ENCODE measurements at regions not wholly inside any gene's neighbourhood (a gene's known extent, or its start where the extent isn't known, plus 50 kb on each side); places are given as distances from the start of the nearest gene placed in this dataset.
"Not testable (repeated sequence)": the region's sequence is repeated elsewhere in the genome, so short reads cannot be mapped to it uniquely, and the experiment has no call there.

DNA sequence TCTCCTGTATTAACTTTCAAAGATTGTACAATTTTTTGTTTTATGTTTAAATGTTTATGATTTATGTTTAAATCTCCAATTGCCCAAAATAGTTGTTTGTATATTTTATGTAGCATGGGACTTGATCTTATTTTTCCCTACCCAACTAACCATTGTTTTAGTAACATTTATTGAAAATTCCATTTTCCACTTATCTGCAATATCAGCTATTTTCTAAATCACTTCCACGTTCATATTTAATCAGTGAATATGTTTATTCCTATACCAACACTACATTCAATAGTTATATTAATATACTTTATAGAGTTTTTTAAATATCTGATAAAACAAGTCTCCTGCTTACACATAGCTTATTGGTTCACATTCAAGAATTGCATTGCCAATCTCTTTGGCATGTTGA is 532.2 kb downstream of the CHSY3 start:
- no peak for DNase-seq

DNA sequence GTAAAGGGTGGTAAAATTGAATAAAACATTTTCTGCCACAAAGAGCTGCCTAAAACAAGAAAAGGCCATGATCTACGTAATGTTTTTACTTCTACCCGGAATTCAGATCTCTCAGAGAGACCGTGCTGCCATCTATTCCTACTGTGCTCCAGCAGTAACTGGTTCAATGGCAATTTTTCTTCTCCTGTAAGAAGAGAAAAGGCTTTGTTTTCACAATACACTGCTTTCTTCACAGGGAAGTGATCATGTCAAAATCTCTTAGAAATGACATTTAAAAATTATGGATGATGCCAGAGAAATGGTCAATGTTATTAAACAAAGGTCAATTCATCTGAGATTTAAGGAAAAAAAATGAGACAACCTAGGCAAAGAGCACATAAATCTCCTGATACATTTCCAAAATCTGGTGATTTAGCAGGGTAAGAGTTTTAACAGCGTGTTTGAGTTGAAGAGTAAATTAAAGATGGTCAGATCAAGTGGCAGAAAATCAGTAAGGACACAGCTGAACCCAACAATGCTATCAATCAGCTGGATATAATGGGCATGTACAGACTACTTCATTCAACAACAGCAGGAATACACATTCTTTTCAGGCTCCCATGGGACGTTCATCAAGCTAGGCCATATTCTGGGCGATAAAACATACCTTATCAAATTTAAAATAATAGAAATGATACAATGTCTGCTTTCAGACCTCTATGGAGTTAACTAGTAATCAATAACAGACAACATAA is 523.1 kb downstream of the CHSY3 start:
- no peak for DNase-seq

DNA sequence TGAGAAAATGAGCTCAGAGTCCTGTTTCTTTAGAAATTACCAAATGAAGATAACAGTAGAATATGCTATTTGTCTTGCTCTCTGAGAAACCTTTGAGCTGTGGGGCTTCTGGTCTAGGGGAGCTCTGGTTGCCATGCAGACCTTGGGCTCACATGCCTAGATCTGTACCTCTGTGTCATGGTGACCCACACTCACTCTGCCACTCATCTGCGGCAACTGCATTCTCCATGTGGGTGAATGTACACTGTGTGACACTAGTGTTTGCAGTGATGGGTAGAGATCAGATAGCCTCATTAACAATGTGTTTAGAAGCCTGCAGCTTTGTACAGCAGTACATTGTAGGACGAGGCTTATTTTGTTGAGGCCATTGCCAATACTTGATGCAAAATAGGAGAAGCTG is 521.2 kb downstream of the CHSY3 start:
- DNase-seq = no peak

DNA sequence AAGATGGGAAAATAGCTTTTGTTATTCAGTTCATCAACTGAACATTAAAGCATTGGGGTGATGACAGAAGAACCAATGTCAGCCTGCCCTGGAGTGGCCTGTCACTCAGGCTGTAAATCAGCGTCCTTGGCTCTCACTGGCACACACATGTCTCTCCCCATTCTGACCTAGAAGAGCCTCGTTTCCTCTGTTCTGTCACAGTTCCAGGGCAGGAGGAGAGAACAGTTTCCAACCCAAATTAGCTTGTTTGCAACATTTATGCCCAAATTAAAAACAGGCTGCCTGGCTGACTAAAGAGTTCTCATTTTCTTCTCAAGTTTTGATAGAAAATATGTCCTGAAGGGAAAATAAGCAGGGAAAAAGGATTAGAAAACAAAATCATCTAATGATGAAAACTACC is 520.1 kb downstream of the CHSY3 start:
- DNase-seq = no peak

DNA sequence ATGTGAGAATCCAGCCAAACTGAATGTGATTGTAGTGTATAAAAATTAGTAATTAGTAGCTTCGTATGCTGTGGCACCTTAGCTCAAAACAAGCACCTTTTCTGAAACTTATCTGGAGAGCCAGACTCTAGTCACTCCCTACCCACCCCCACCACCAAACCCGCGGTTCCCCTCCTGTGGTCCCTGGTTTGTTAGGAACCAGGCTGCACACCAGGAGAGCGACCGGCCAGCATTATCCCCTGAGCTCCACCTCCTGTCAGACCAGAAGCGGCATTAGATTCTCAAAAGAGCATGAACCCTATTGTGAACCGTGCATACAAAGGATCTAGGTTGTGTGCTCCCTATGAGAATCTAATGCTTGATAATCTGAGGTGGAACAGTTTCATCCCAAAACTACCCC is 498.6 kb downstream of the CHSY3 start:
- DNase-seq = no peak

DNA sequence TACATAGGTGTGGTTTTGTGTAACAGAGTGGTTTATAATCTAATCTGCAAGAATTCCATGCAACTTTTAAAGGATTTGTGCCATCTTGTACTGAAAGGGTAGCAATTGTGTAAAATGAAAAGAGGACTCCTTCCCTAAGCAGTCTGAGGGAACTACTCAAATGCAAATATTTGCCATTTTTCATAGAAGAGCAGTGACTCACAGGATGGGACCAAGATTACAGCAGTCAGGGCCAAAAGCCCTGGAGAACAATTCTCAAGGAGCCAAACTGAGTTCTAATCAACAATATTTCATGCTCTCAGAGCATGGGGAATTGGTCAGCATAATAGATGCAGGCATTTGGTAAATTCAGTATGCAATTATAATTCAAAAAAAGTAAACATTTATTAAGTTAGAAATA is 495.8 kb downstream of the CHSY3 start:
- no peak for DNase-seq

DNA sequence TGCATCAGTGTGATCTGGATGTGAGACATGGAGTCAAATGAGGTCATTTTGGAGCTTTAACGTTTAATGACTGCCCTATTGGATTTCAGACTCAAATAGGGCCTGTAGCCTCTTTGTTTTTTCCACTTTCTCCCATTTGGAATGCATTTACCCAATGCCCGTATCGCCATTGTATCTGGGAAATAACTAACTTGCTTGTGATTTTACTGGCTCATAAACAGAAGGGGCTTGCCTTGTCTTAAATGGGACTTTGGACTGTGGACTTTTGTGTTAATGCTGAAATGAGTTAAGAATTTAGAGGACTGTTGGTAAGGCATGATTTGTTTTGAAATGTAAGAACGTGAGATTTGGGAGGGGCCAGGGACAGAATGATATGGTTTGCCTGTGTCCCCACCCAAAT is 494.6 kb downstream of the CHSY3 start:
- no peak for DNase-seq

DNA sequence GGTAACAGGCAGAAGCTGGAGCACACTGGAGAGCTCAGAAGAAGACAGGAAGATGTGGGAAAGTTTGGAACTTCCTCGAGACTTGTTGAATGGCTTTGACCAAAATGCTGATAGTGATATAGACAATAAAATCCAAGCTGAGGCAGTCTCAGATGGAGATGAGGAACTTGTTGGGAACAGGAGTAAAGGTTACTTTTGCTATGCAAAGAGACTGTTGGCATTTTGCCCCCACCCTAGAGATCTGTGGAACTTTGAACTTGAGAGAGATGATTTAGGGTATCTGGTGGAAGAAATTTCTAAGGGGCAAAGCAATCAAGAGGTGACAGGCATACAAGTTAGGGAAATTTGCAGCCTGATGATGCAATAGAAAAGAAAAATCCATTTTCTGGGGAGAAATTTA is 493.5 kb downstream of the CHSY3 start:
- not testable (repeated sequence) for DNase-seq

DNA sequence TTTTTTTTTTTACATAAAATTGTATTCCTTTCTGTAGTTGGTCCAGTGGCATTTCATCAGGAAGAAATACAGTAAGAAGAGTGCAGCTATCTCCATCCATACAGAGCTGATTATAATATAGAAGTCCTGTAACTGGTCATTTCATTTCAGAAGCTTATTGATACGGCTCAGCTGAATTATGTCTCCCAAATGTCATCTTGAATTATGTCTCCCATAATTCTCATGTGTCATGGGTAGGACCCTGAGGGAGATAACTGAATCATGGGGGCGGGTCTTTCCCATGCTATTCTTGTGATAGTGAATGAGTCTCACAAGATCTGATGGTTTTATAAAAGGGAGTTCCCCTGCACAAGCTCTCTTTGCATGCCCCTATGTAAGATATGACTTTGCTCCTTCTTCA is 492.9 kb downstream of the CHSY3 start:
- no peak for DNase-seq

DNA sequence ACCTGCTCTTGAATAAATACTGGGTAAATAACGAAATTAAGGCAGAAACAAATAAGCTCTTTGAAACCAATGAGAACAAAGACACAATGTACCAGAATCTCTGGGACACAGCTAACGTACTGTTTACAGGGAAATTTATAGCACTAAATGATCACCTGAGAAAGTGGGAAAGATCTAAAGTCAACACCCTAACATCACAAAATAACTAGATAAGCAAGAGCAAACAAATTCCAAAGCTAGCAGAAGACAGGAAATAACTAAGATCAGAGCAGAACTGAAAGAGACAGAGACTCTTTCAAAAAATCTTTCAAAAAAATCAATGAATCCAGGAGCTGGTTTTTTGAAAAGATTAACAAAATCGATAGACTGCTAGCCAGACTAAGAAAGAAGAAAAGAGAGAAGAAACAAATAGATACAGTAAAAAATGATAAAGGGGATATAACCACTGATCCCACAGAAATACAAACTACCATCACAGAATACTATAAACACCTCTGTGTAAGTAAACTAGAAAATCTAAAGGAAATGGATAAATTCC is 487.5 kb downstream of the CHSY3 start:
- not testable (repeated sequence) for DNase-seq

DNA sequence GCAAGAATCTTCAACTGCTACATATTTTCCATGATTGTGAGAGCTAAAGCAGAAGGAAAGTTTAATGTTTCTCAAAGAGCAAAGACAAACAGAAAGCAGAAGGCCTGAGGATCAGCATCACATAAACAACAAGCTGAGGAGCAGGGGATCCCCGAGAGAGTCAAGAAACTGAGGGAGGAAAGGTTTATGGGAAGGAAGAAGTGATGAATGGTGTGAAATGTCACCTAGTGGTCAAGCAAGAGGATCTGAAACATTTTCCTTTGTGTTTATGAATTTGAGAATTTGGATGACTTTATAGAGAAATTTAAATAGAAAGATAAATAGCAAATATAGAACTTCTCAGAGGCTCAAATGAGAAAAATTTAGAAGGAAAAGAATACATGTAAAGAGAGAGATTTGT is 481.9 kb downstream of the CHSY3 start:
- no peak for DNase-seq

DNA sequence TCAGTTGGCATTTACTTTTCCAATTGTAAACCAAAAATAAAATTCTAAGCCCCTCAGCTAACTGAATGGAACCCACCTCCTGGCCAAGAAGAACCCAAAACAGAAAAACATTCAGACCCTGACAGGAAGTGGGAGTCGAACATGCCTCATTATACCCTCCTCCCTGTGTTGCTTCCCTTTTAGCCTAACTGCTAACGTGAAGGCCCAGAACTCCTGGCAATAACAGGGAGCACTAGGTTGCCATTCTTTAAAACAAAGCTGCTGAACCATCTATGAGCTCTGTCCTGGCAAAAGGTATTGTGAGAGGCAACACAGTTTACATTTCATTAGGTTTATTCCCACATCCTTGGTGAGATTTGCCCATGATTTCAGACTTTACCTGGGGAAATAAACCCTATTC is 481.4 kb downstream of the CHSY3 start:
- DNase-seq = no peak

DNA sequence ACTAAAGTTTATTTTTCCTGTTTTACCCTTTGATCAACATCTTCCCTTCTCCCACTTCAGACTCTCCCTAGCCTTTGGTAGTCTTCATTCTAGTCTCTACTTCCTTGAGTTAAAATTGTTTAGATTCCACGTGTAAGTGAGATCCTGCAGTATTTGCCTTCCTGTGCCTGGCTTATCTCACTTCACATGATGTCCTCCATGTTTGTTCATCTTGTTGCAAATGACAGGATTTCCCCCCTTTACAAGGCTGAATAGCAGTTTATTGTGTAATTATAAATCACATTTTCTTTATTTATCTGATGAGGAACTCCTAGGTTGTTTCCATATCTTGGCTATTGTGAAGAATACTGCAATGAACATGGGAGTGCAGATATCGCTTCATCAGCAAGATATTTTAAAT is 461.7 kb downstream of the CHSY3 start:
- no peak for DNase-seq

DNA sequence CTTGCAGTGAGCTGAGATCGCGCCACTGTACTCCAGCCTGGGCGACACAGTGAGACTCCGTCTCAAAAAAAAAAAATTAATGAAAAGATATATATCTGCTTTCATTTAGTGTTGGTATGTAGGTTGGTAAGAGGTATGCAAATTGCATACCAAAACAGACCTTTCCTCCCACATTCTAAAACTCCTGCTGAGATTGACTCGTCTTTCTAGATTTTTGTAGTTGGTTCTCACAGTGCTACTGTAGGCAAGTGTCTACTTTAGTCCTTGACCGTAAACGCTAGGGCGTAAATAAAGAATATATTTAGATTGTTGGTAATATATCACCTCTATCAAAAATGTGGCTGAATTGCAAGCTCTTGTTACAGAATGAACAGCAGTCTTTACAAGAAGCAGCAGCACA is 445.9 kb downstream of the CHSY3 start:
- no peak for DNase-seq

DNA sequence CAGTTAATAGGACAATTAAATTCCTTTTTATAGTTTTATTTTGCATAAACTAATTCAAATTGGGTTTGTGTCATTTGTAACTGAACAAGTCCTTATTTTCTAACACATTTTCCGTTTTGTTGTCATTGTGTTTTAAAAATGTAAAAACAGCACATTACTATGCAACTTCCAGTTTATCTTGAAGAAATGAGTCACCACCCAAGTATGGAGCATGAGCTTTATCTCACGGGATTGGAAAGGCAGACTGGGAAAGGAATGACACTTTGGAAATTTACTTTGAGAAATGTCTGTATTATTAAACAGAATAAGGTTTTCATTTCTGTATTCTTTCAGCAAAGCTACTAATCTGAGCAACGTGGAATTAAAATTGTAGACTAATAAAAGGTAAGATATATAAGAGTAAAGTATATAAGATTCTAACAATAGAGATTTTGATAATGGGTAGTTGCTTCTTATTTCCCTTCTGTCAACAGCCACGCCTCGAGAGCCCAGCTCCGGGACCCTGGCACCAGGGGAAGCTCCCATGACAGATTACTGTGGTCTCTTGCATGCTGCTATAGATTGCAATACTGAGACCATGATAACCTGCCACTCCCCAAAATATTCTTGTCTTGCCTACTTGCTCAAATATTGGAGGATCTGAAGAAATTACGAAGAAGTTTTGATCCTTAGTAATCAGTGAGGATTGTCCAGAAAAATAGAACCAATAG is 433.1 kb downstream of the CHSY3 start:
- no peak for DNase-seq

DNA sequence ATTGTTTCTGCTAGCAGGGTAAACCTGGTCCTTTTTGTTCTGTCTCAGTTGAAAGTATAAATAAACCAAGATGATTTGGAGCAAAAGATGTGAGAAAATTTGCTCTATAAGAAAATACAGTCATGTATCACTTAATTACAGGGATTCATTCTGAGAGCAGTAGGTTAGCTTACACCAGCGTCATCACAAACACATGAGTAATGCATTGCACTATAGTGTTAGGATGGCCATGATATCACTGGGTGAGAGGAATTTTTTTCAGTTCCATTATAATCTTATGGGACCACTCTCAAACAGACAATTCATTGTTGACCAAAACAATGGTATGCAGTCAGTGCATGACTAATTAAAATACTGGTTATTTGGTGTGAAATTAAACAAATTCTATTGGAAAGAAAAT is 430.9 kb downstream of the CHSY3 start:
- DNase-seq = no peak

DNA sequence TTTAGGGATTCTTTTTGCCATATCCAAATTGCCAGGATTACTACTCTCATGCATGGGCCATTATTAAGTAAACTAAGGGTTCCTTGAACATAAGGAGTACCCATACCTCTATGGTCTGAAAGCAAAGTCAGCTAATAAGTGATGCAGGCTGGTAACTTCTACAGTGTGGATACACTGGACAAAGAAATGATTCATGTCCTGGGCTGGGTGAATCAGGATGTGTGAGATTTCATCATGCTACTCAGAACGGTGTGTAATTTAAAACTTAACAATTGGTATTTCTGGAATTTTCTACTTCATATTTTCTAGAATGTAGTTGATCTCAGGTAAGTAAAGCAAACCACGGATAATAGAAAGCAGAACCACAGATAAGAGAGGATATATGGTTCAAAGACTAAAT is 428.8 kb downstream of the CHSY3 start:
- DNase-seq = no peak

DNA sequence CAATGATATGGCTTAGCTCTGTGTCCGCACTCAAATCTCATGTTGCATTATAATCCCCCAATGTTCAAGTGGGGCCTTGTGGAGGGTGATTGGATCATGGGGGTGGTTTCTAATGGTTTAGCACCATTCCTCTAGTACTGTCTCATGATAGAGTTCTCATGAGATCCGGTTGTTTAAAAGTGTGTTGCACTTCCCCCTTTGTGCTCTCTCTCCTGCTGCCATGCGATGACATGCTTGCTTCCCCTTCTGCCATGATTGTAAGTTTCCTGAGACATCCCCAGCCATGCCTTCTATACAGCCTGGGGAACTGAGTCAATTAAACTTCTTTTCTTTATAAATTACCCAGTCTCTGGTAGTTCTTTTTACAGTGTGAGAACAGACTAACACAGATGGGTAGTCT is 427.1 kb downstream of the CHSY3 start:
- DNase-seq = no peak

DNA sequence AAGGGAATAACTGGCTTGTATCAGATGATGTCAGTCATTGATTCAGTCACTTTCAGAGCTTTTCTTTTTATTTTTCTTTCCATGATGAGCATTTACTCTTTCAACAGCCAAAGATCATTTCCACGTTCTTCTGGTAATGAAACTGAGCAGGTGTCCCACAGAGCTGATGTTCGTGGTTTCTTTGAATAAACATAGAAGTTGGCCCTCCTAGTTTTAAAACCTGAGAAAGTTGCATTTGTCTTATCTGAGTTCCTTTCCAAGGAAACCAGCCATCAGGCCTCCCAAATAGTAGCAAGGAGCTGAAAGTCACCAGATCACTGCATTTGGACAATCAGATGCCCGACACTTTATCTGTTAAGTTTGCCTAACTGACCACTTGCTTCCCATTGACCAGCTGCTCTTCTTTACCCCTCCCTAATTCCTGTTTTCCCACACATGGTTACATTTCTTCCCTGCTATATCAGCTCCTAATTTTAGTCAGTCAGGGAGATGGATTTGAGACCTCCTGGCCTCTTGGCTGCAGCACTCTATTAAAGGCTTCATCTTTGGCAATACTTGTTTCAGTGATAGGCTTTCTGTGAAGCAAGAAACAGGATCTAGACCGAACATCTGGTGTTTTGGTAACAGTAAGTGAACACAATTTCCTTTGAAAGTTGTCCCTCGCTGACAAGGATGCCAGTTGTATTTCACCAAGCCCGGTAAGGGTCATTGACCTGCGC is 420.8 kb downstream of the CHSY3 start:
- no peak for DNase-seq

DNA sequence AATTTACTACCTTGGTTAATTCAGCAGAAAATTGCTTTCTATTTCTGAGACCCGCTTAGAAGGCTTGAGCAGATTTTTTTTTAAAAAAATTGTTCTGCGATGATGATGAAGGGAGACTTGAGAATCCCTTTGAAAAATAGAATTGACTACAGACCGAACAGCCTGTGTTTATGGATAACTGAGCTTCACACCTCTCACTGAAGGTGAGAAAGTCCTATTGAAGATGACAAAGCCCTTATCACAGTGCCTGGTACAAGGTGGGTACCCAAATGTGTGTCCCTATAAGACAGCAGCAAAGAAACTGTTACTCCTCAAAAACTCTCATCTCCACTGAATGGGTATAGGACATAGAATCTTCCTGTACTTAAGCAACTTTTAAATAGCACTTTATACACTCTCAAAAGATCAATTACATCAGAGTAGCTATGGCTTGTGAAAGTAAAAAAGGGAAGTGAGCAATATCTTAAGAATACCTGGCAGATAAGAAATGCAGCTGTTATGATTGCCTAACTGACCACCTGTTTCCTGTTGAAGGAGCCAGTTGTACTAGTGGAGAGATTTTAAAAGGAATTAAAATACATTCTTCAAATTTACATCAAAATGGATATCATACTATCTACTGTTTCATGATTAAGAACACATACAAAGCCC is 419.7 kb downstream of the CHSY3 start:
- DNase-seq = no peak

DNA sequence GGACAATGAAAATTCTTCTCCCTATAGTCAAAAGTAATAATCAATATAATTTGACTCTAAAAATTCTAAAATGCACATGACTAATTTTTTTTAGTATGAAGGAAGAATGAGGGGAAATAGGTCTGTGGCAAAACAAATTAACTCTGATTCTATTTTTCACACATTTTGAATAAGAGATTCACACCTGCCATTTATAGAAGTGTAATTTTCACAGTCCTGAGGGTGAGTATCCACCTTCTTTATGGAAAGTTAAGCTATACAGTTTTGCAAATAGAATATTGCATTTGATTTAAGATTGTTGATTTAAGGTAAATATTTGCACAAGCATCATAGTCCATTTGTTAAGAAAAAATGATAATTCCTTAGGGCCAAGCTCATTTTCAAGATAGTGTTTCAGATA is 417.7 kb downstream of the CHSY3 start:
- DNase-seq = no peak

DNA sequence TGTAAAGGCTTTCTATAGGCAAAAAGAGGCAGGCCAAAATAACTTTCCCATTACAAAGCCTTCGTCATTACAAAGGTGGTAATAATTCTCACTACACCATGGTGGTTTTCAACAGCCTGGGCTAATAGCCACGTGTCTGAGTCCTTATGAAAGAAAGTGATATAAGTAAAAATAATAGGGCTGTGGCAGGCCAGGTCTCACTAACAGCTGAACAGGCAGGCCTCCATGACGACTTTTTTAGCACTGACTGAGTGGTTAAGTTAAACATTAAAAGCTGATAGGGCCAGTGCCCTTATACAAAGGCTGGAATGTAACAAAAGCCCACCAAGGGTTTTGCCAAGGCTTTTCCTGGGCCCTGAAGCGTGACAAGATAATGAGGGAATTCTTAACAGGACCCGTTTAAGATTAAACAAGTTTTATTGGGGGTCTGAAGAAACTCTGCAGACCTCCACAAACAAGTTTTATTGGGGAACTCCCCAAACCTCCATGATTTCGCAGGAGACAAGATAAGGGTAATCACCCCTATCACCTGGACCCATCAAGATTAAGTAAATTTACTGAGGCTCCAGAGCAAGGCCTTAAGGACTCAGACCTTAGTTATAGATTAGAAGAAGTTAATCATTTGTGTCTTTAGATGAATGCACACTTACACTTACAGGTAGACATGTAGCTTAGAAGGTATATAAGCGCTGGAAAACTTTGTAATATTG is 412.9 kb downstream of the CHSY3 start:
- no peak for DNase-seq

DNA sequence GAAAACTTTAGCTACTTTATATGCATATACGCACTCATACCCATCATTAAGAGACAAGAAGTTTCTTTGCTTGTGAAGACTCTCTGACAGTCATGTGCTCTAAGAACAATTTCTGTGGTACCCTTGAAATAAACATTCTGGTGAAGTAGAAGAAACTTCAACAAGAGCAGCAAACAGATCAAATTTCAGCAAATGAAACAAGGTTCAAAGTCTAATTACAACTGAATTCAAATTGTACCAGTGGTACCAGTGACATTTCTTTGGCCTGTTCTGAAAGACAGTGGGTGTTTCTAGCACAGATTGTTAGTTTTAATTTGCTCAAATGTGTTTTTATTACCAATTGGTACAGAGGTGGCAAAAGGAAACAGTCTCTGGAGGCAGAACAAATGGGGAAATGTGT is 391.0 kb downstream of the CHSY3 start:
- DNase-seq = no peak

Data from T-helper 9 cell (primary cell).